ENCODE measurements at regions not wholly inside any gene's neighbourhood (a gene's known extent, or its start where the extent isn't known, plus 50 kb on each side); places are given as distances from the start of the nearest gene placed in this dataset.

DNA sequence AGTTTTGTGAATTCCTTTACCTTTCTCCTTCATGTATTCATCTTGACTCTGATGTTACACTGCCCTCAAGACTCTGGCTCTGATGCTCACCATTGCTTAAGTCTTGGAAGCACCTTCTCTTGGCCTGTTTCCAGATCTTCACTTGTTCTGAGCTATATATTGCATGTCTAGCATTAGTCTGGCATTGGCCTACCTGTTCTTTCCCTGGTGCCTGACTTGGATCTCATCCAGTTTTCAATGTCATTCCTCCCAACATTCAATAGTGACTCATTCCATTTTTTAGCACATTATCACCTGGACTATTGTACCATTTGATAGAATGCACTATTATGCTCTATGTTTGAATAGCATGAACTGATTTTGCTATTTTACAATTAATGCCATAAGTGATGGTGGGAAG is 127.3 kb upstream of the NYAP2 start:
- H3K4me3 ChIP-seq = no peak overlapping the region
- no peaks in the 10 kb centered on the region for H3K27me3 ChIP-seq
- no peaks in the 10 kb centered on the region for H3K4me1 ChIP-seq
- no peaks in the 10 kb centered on the region for H3K36me3 ChIP-seq (ENCODE audit: low read depth, missing control alignments)
- no peak for DNase-seq
- H3K9me3 ChIP-seq = no peaks in the 10 kb centered on the region
- intact Hi-C loops (cut with DNase I; ENCODE audit: low total_unique reads) = no loop called here
- TF ChIP-seq, protein P1, sequence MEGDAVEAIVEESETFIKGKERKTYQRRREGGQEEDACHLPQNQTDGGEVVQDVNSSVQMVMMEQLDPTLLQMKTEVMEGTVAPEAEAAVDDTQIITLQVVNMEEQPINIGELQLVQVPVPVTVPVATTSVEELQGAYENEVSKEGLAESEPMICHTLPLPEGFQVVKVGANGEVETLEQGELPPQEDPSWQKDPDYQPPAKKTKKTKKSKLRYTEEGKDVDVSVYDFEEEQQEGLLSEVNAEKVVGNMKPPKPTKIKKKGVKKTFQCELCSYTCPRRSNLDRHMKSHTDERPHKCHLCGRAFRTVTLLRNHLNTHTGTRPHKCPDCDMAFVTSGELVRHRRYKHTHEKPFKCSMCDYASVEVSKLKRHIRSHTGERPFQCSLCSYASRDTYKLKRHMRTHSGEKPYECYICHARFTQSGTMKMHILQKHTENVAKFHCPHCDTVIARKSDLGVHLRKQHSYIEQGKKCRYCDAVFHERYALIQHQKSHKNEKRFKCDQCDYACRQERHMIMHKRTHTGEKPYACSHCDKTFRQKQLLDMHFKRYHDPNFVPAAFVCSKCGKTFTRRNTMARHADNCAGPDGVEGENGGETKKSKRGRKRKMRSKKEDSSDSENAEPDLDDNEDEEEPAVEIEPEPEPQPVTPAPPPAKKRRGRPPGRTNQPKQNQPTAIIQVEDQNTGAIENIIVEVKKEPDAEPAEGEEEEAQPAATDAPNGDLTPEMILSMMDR (IDR thresholded peaks at IDR 0.05) = no peak
- no peak for TF ChIP-seq POLR2A (IDR thresholded peaks at IDR 0.05)
- no peak overlapping the region for H3K27ac ChIP-seq

DNA sequence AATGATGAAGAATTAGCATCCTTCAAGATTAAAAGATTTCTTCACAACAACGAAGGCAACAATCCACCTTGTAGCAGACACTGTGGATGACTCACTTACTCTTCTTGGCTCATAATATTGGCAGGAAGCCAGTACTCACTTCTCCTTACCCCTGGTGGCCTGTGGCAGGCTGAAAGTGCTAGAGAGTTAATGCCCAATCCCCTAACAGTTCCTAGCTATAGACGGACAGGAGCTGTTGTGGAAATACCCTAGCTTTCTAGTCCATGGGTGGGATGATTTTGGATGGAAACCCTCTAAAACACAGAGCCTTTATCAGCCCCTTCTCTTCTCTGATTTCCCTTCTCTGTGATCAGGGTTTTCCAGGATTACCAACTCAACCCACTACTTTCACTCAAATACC is 128.6 kb upstream of the NYAP2 start:
- WGBS, 2 donors = 37 to 60% methylated on average over 2 of the region's 2 CpGs
- DNase-seq = no peak
- no peak overlapping the region for H3K4me3 ChIP-seq
- no peaks in the 10 kb centered on the region for H3K9me3 ChIP-seq
- intact Hi-C loops (cut with DNase I; ENCODE audit: low total_unique reads) = no loop called here
- H3K27ac ChIP-seq = no peak overlapping the region
- H3K27me3 ChIP-seq = no peaks in the 10 kb centered on the region
- no peaks in the 10 kb centered on the region for H3K36me3 ChIP-seq (ENCODE audit: low read depth, missing control alignments)
- TF ChIP-seq POLR2A (IDR thresholded peaks at IDR 0.05) = no peak
- TF ChIP-seq, protein P1 (IDR thresholded peaks at IDR 0.05) = no peak
- no peaks in the 10 kb centered on the region for H3K4me1 ChIP-seq

DNA sequence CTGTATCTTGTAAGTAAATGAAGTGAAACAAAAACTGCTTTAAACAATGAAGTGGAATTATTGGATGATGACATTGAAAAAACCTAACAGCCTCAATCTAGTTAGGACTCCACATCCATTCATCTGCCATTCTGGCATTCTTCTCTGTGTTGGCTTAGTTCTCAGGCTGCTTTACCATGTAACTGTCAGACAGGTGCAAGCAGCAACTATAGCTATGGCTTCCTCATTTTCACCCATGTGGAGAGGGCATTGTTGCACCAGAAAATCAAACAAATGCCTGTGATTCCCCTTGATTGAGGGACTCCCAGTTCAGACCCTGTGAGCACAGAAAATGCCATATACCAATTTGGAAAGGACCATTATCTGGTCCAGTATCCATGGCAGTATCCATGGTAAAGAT is 129.5 kb upstream of the NYAP2 start:
- intact Hi-C loops (cut with DNase I; ENCODE audit: low total_unique reads) = no loop called here
- Histone ChIP-seq H3K36me3 (ENCODE audit: low read depth, missing control alignments) (no peaks in the 10 kb centered on the region), H3K27ac (no peak overlapping the region), H3K4me3 (no peak overlapping the region), H3K4me1 (no peaks in the 10 kb centered on the region), H3K27me3 (no peaks in the 10 kb centered on the region), H3K9me3 (no peaks in the 10 kb centered on the region)
- no peak for DNase-seq
- TF ChIP-seq, protein P1 (IDR thresholded peaks at IDR 0.05) = no peak
- TF ChIP-seq POLR2A (IDR thresholded peaks at IDR 0.05) = no peak

DNA sequence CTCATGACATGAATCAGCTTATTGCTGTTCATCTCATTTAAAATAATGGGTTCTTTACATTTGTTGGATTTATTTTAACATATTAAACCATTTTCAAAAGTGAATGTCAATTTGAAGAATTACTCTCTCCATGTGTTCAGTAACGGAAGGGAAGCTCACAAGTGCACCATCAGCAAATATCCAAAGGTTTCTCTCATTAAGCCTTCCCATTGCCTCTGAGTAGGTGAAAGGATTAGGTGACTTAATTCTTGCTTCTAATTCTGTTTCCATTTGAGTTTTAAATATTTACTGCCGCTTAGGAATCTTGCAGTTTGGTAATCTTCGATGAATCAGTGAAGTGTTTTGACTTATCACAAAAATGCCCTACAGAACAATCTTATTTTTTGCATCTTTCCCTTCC is 145.1 kb upstream of the NYAP2 start:
- no peak overlapping the region for H3K4me3 ChIP-seq
- H3K9me3 ChIP-seq = no peaks in the 10 kb centered on the region
- TF ChIP-seq, protein P1 (IDR thresholded peaks at IDR 0.05) = no peak
- no peak for TF ChIP-seq POLR2A (IDR thresholded peaks at IDR 0.05)
- WGBS, 2 donors = 65 to 71% methylated on average over 3 of the region's 3 CpGs
- no peaks in the 10 kb centered on the region for H3K27me3 ChIP-seq
- H3K4me1 ChIP-seq = no peaks in the 10 kb centered on the region
- DNase-seq = no peak
- H3K27ac ChIP-seq = no peak overlapping the region
- H3K36me3 ChIP-seq (ENCODE audit: low read depth, missing control alignments) = no peaks in the 10 kb centered on the region
- intact Hi-C loops (cut with DNase I; ENCODE audit: low total_unique reads) = no loop called here

DNA sequence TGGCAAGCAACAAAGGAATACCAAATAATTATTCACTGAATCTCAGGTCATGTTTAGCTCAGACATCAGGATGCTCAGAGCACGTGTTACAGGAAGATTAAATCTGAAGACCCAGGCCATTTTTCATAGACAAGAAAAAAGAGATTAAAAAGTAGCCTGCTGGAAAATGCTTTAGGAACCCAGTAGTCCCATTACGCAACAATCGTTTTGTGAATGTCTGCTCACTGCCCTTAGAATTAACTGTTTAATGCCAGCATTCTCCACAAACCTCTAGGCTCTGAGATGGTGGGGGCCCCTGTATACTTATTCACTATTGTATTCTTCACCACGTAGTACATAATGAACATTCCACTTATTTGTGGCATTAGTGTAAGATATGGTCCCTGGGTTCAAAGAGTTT is 154.6 kb upstream of the NYAP2 start:
- TF ChIP-seq POLR2A (IDR thresholded peaks at IDR 0.05) = no peak
- TF ChIP-seq, protein P1 (IDR thresholded peaks at IDR 0.05) = no peak
- no peak overlapping the region for H3K4me3 ChIP-seq
- intact Hi-C loops (cut with DNase I; ENCODE audit: low total_unique reads) = no loop called here
- no peaks in the 10 kb centered on the region for H3K9me3 ChIP-seq
- DNase-seq = no peak
- H3K4me1 ChIP-seq = no peaks in the 10 kb centered on the region
- WGBS, 2 donors = 57 to 64% methylated on average over 4 of the region's 4 CpGs
- H3K27me3 ChIP-seq = no peaks in the 10 kb centered on the region
- no peak overlapping the region for H3K27ac ChIP-seq
- H3K36me3 ChIP-seq (ENCODE audit: low read depth, missing control alignments) = no peaks in the 10 kb centered on the region

All from testis (tissue), 2 donors.